ENCODE measurements at regions not wholly inside any gene's neighbourhood (a gene's known extent, or its start where the extent isn't known, plus 50 kb on each side); places are given as distances from the start of the nearest gene placed in this dataset.
"Not testable (repeated sequence)": the region's sequence is repeated elsewhere in the genome, so short reads cannot be mapped to it uniquely, and the experiment has no call there.

DNA sequence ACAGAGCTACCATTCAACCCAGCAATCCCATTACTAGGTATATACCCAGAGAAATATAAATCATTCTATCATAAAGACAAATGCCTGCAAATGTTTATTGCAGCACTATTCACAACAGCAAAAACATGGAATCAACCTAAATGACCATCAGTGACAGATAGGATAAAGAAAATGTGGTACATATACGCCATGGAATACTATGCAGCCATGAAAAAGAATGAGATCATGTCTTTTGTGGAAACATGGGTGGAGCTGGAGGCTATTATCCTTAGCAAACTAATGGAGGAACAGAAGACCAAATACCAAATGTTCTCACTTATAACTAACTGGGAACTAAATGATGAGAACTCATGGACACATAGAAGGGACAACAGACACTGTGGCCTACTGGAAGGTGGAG is 318.9 kb downstream of the ZIC3 start:
- DNase-seq, result not testable (repeated sequence)

DNA sequence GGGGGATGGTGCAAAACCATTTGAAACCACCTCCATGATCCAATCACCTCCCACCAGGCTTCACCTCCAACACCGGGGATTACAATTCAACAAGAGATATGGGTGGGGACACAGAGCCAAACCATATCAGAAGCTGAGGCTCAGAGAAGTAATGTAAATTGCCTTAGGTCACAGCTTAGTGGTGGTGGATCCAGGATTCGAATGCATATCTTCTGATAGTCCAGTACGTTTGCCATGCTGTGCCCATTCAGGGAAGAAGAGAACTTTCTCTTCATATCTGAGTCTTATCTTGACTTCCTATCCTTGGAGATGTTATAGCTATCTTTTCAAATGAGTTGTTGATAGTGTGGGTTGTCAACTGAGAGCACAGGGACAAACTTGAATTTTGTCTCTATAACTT is 325.5 kb downstream of the ZIC3 start:
- DNase-seq, result no peak

GRCh38 chrX:137896123-137896522 is 330.2 kb downstream of the ZIC3 start:
- DNase-seq, result no peak

GRCh38 chrX:137915466-137915865 is 349.5 kb downstream of the ZIC3 start:
- no peak for DNase-seq

GRCh38 chrX:137916090-137916746 is 350.3 kb downstream of the ZIC3 start:
- DNase-seq, result no peak

GRCh38 chrX:137926090-137926489 is 360.2 kb downstream of the ZIC3 start:
- no peak for DNase-seq

DNA sequence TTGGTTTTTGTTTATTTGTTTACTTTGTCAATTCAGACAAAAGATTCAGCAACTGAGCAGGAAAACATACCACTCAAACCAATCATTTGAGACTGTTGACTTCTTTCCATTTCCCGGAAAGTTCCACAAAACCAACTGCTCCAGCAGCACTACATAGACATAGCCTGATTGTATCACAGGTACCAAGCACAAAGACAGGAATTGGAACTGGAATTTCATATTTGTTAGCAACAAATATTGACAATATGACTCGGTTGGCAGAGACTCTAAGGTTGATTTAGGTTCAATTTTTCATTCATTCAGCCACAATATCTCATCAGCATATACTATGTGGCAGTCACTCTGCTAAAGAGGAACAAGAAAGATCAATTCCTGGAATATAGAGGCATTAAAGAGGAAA is 364.0 kb downstream of the ZIC3 start:
- DNase-seq, result no peak

DNA sequence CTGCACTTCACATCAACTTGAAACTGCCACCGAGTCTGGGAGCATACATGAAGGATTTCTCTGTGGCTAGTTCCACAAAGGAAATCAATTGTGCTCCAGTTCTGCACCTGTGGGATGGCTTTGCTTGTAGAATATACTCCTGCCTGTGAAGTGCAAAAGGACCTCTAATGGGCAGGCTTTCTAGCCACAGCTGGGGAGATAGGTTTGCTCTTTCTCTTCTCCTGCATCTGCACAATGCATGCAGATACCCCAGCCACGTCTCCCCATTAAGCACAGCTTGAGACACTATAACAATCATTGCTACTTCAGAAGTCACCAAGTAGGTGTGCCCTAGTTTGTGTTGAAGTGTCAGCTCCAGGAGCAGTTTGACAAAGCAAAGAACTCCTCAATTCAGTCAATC is 364.6 kb downstream of the ZIC3 start:
- DNase-seq, result no peak

DNA sequence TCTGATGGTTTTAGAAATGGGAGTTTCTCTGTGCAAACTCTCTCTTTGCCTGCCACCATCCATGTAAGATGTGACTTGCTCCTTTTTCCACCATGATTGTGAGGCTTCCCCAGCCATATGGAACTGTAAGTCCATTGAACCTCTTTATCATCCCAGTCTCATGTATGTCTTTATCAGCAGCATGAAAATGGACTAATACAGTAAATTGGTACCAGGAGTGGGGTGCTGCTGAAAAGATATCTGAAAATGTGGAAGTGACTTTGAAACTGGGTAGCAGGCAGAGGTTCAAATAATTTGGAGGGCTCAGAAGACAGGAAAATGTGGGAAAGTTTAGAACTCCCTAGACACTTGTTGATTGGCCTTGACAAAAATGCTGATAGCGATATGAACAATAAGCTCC is 368.3 kb downstream of the ZIC3 start:
- not testable (repeated sequence) for DNase-seq

- not testable (repeated sequence) for DNase-seq
Measured at GRCh38 chrX:137934887-137935286, 369.0 kb downstream of the ZIC3 start.

- no peak for DNase-seq
Measured at GRCh38 chrX:137945470-137945869, 379.5 kb downstream of the ZIC3 start.

DNA sequence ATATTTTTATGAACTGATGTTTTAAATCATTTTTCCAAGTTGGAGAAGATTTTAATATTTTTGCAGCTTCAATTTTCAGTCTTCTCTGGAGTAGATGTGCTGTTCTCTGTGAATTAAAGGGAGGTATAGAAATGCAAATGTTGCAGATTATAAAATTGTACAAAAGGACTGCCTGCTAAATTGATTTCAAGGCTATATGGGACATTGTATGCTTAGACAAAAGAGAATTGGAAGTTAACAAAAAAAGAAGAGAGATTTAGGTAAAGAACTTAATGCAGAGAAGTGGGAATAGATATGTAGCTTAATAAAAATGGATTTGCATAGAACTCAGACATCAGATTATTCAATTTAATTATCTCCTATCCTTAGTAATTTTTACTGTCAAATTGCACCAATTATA is 403.3 kb downstream of the ZIC3 start:
- no peak for DNase-seq

DNA sequence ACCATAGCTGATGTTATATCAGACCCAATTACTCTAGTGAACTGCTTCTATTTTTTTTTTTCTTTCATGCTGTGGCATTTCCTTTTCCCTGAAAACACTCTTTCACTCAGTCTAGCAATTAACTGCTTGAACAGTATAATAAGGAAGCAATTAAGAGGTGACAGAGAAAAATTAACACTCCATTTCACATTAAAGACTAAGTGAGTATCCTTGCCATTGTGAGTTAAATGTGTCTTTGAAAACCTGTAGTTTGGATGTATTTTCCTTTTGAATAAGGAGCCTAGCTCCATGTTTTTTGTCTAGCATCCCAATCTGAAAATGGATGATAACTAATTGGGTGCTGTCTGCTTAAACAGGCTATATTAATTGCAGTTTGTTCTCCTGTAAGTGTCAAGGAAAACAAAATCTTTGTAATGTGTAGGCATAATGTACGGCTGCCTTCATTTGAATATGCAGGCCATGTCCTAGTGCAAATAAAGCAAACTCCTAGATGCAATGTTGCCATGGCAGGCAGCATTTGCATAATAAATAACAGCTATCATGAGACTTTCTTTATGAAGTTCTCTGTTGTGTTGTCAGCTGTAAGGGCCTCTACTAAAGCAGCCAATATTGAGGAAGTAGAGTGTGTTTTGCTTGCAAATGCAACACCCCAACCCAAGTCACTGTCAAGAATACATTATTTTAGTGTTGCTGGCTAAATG is 416.7 kb downstream of the ZIC3 start:
- DNase-seq, result no peak

- DNase-seq, result no peak
Measured at GRCh38 chrX:137988470-137988869, 422.5 kb downstream of the ZIC3 start.

DNA sequence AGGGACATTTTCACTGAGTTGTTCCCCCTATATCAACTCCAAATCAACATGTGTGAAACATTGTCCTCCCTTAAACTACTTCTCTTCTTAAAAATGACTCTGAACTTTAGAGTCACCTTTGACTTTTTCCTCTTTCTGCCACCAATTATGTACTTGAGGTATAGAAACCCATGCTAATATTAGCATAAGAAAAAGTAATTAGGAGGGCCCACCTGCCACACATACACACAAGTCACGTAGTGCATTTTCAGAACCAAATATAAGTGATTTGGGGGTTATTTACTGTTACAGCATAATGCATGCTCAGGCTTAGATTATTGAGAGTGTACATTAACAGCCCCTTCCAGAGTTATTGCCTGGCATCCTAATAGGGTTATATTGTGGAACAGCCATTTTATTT is 432.7 kb downstream of the ZIC3 start:
- no peak for DNase-seq

DNA sequence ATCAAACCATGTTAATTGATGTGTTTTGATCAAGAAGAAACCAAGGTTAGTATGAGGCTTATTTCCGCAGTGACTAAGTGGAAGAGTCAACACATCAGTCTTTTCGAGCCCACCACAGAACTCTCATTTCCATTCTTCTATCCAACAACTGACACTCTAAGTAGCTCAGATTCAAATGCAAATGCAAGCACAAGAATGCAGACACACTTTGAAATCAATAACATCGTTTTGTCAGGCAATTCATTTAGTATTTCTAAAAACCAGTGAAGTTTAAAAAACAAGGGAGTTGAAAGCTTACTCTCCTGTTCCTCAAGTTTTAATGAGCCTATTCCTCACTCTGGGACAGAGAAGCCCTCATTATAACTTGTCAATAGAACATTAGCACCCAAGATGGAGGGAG is 433.1 kb downstream of the ZIC3 start:
- DNase-seq, result no peak

DNA sequence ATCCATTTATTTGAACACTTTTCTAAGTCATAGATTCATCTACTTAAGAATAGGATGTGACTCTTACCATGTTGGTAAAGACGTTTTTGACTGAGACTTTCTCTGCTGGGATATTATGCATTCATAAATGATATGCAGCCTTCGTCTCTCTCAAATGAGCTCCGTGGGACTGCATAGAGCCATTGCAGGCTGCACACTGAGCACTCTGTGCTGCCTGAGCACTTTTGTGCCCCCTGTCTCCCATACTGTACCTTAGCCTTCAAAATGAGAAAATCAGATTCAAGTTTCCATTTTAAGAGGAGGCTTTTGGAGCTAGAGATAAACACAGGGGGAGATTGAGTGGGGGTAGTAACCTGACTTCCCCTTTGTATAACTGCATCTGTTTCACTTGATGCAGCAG is 433.6 kb downstream of the ZIC3 start:
- no peak for DNase-seq

DNA sequence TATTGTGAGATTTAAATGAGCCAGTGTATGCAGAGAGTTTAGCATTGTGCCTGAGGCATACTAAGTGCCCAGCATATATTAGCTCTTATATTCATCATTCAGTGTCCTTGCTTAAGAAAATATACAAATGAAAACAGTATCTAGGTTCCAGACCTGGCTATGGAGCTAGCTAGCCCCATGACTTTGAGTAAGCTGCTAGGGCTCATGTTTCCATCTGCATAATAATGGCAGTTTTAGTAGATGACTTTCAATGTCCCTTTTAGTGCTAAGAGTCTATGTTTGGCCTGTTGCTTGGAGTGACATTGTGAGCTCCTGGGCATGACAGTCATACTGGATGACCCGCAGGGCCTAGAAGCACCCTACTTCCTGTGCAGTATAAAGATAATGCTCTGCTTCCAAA is 435.3 kb downstream of the ZIC3 start:
- DNase-seq, result no peak

- no peak for DNase-seq
Measured at GRCh38 chrX:138006180-138006579, 440.3 kb downstream of the ZIC3 start.

DNA sequence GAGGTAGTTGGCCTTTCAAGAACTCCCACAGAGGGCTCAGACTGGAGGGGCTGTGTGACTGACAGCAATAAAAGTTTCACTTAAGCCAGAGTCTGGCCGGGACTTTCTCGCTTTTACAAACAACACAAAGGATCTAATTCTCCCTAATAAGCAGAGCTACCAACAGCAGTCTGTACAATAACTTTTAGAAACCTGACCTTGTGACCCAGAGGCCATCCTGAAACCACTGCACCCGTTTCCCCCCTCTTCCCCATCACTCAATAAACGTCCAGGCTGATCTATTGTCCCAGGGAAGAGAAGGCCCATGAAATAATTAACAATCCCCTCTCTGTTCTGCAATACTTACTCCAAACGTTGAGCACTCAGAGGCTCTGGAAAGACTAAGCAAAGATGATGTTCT is 442.4 kb downstream of the ZIC3 start:
- DNase-seq, result no peak

- no peak for DNase-seq
Measured at GRCh38 chrX:138011468-138011867, 445.5 kb downstream of the ZIC3 start.

- no peak for DNase-seq
Measured at GRCh38 chrX:138014577-138014976, 448.6 kb downstream of the ZIC3 start.

- DNase-seq, result no peak
Measured at GRCh38 chrX:138018145-138018799, 452.3 kb downstream of the ZIC3 start.

DNA sequence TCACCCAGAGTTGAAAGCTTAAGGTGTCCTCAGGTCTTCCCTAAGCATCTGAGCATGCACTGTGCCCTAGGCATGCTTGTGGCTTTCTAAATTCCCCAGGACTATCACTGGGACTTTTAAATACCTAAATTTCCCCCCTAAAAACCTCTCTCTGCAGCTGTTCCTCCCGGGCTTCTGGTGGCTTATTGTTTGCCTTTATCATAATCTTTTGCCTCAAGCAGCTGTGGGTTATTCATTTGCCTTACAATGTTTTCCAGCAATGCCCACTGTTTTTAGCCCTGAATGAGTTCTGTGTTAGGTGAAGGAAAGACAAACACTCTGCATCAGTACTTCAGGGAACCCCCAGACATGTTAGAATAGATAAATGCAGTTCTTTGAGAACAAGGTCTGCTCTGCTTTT is 455.0 kb downstream of the ZIC3 start:
- no peak for DNase-seq
